ENCODE measurements at regions not wholly inside any gene's neighbourhood (a gene's known extent, or its start where the extent isn't known, plus 50 kb on each side); places are given as distances from the start of the nearest gene placed in this dataset.

- TF ChIP-seq POLR2A (IDR thresholded peaks at IDR 0.05) = no peak
- TF ChIP-seq CTCF (IDR thresholded peaks at IDR 0.05) = no peak
These were observed 301.8 kb upstream of the ACVR2A start for GRCh38 chr2:147543056-147543455.
